ENCODE measurements at regions not wholly inside any gene's neighbourhood (a gene's known extent, or its start where the extent isn't known, plus 50 kb on each side); places are given as distances from the start of the nearest gene placed in this dataset.

- no peak for DNase-seq
Measured at GRCh38 chr7:46212425-46213153, 291.5 kb upstream of the IGFBP3 start.

DNA sequence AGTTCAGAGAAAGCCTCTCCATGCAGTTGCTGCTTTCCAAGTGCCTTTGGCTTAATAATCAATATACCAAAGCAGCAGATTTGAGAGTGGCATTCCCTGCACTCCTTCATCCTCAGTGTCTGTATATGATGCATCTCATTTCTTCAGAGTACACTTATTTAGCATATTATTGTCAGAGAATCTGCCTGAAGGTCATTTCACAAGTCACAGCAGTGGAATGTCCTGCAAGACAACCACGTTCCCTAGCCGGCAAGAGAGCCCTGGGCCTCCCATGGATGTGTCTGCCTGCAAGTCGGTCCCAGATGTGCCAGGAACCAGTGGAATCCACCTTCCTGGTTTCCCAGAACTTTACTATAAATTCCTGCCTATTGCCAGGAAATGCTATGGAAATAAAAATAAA is 289.4 kb upstream of the IGFBP3 start:
- DNase-seq = no peak

GRCh38 chr7:46209611-46210388 is 288.7 kb upstream of the IGFBP3 start:
- no peak for DNase-seq

- no peak for DNase-seq
Measured at GRCh38 chr7:46208635-46209525, 287.8 kb upstream of the IGFBP3 start.

DNA sequence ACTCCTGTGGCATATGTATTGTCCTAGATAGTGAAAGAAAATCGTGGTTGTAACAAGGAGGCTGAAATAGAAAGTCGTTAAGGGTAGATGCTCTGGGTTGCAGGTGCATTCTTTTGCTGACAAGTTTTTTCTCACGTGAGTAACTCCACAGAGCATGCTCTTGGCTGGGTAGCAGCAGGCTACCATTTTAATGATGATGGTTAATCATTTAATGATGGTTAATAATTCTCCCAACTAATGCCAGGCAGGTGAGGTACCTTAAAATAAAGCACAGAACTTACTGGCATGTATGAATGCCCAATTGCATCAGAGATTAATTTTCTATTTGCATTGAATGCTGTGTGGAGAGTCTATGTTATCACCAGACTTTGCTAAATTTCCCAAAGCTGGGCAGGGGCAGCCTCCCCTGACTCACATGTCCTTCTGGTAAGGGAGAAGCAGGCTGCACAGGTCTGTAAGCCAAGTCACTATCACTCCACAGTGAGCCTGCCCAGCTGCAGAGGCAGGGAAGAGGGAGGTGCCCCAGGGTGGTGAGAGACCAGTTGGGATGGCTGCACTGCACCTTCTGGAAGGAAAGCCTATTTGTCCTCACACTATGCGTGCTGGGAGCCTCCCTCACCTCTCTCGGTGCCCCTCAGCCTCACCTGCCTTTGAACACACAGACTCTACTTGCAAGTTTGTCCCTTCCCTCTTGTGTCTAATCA is 287.0 kb upstream of the IGFBP3 start:
- no peak for DNase-seq

DNA sequence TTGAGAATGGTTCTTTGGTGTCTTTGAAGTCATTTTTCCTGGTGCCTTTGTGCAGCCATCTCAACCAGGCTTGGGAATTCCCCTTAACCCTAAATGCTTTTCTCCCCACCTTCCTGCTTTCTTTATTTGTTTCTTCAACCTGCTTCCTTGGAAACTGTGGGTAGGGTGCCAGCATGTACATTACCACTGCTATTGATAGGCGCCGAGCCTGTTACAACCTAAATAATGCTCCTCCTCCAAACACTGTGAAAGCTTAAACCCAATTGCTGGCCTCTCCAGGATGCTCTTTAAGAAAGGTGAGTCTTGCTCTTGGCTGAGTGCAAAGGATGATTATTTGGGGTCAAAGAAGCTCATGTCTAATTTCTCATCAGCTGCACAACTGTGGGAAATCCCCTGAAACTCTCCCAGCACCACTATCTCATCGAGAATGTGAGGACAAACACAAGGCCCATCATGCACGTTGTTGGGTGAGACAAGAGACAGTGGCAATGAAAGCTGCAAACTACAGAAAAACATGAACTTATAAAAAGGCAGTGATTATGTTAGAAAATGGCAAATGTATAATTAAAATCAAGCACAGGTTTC is 285.5 kb upstream of the IGFBP3 start:
- DNase-seq = no peak

GRCh38 chr7:46205478-46205877 is 284.4 kb upstream of the IGFBP3 start:
- DNase-seq = no peak

DNA sequence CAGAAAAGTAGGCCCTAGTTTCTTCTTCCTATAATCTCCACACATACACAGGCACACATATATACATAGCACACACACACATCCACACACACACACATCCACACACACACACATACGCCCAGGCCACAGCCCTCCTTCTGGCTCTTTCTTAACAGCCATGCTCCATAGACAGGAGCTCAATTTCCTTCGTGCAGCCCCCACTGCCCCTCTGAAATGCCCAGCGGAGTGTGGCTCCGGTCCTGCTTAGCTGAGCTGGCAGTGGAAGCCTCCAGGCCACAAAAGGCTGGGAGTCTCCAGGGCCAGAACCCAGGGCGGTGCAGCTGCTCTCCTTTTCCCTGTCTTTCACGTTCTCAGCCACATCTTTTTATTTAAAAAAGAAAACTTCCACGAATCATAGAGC is 282.9 kb upstream of the IGFBP3 start:
- no peak for DNase-seq

- DNase-seq = no peak
Measured at GRCh38 chr7:46202379-46202778, 281.3 kb upstream of the IGFBP3 start.

DNA sequence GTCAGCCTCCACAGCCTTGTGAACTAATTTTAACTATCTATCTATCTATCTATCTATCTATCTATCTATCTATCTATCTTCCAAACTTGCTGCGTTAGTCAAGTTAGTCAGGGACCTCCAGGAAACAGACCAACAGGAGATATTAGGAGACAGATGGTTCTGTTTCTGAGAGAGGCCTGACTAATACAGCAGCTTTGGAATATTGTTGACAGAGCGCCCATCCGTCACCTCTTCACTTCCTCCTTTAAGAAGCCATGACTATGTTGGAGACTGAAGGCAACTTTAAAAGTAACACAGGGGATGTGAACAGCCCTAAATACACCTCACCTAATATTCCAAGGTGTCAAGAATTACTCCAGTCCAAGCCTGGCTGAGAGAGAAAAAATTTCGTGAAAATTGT is 280.9 kb upstream of the IGFBP3 start:
- no peak for DNase-seq

GRCh38 chr7:46198701-46199100 is 277.6 kb upstream of the IGFBP3 start:
- DNase-seq = no peak

DNA sequence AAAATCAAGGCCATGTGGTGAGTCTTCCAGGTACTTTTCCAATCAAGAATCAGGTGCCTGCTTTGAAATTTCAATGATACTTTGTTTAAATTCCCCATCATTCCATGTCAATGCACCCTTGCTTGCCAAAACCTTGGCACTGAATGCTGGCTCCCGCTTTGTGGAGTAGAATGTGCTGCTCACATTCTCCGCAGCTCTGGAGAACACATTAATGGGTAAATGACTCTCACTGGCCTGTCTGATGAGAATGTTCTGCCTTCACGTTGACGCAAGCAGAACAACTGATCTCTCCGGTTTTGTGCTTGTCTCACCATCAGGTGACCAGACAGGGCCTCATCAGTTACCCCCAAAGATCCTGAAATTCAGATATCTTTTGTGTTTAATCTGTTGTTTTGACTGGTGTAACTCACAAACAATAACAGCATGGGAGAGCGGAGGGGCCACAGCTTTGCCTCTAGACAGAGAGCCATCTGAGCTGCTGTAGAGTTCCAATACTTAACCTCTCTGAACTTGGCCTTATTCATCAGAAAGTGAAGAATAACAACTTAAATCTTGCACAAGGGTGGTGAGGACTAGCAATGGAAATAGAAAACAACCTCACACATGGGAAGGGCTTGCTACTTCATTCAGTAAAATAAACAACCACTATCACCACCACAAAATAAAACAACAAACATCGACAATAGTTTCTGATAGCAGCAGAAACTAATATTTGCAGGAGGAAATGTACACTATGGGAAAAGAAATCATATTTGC is 276.9 kb upstream of the IGFBP3 start:
- DNase-seq = no peak

DNA sequence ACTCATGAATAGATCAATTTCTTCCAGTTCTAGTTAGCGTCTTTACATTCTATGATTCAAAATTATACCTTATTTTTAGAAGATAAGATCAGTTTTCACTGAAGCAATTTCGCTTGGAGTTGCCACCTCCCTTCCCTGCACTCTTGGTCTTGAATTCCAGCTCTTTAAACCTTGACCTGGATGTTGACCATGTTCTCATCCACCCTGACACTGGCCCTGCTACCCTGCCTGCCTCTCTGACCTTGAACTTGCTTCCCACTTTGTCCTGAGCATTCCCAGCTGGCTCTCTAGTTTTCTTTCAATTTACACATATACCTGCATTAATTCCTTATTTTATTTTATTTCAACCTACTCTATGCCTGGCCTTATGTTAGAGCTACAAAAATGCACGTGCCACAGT is 274.9 kb upstream of the IGFBP3 start:
- DNase-seq = no peak

GRCh38 chr7:46192271-46192670 is 271.2 kb upstream of the IGFBP3 start:
- DNase-seq = no peak

GRCh38 chr7:46191776-46192175 is 270.7 kb upstream of the IGFBP3 start:
- DNase-seq = no peak

DNA sequence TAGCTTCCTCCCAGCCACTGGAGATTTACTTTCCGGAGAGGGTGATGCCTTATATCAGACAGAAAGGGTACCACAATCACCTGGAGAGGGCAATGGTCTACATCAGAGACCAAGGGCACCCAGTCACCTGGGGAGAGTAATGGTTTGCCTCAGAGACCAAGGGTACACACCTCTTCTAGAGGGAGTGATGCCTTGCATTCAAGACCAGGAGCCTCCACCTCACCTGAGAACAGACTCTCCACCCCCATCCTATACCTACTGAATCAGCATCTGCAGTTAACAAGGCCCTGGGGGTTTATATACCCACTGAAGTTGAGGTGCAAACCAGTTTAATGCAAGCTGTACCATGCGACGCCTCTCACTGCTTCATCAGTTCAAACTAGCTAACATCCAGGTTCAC is 270.2 kb upstream of the IGFBP3 start:
- no peak for DNase-seq

DNA sequence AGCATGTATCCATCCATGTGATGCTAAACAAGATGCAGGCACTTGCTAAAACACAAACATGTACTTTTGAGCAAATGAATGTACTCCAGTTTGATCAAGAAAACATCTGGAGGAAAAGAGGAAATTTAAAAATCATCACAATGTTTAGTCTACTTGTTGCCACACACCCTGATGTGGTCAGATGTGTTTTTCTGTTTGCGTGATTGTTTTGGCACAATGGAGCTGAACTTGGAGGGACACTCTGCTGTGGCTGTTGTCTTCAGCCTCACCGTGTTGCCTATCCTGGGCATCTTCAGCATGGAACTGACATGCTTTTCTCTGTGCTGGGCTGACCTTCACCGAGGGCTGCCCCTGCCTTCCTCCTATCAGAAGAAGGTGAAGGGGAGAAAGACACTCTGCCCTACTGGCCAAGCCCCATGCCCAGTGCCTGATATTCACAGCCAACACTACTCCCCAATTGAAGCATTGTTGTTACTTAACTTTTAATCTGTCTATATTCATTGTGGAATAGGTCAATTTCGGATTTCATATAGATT is 268.3 kb upstream of the IGFBP3 start:
- no peak for DNase-seq

DNA sequence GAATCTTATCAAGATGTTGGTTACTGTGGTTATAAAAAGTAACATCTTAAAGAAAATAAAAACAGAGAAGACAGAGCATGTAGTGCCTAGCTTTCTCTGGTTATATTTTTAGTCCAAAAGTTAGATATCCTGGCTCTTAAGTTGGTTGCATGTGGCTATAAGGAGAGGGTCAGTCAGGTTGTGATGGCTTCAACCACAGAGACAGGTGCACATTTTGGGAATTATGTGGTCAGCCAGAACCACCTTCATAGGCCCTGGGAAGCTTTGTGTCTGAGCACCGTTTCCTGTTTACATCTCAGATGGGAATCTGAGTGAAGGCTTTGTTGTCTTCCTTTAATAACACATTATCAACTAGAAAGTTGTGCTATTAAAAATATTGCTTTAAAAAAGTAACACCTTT is 265.1 kb upstream of the IGFBP3 start:
- DNase-seq = no peak

DNA sequence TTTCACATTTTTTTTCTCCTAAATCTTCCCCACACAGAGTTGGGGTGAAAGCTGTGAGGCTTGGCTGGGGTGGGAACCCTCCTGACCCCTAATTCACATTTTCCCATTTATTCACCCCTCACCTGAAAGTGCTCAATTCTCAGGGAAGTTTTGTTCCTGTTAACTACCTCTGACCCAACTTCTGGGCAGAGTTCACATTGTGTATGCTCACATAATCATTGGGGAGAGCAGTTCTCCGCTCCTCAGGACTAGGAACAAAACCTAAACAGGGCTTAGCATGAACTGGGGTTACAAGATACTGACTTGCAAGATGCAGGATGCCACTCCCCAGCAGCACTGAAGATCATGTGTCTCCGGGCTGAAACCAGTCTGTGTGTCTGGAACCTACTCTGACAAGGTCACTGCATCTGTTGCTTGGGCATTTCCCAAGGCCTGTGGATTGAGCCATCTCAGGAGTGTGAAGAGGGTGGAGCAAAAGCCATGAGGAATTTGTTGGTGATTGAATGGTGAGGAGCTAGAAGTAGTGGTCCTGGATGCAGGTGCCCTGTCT is 258.1 kb upstream of the IGFBP3 start:
- DNase-seq = no peak

- no peak for DNase-seq
Measured at GRCh38 chr7:46178661-46179060, 257.6 kb upstream of the IGFBP3 start.

DNA sequence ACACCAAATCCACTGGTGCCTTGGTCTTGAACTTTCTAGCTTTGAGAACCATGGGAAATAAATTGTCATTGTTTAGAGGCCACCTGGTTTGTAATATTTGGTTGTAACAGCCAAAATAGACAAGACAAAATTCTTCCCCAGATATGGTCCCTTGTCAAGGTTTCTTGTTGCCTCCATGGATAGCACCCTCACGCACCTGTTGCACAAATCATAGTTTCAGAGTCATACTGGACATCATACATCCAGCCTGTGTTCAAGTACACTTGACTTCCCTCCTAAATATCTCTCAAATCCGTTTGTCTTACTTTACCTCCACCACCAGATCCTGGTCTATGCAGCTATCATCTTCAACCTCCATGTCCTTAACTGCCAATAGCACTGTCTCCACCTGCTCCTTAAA is 256.7 kb upstream of the IGFBP3 start:
- no peak for DNase-seq

Data from cerebellar nuclear complex (tissue), 1 donor.